ENCODE measurements at regions not wholly inside any gene's neighbourhood (a gene's known extent, or its start where the extent isn't known, plus 50 kb on each side); places are given as distances from the start of the nearest gene placed in this dataset.

DNA sequence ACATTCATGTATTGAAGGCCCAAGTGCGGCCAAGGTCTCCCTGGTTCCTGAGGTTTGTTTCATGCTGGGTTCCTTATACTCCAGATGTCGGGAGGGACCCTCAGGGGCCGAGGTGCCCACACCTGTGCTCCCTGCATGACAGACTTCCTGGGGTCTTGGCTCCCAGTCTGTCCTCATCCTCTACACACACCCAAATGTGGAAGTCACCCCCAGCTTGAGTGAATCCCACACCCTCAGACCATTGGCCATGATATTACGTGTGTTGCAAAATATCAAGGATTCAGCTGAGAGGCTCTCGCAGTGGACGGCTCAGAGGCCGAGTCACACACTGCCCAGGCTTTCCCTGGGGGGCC lies 82.2 kb upstream of the DUSP22 start:
- Histone ChIP-seq H3K27me3 (ENCODE audit: control insufficient read depth, insufficient read depth, low read length) (no peaks in the 10 kb centered on the region; the same call in none of the 2 replicates), H3K27ac (ENCODE audit: low read length) (no peak overlapping the region), H3K9me3 (ENCODE audit: control insufficient read depth, insufficient read depth, low read depth, low read length) (no peaks in the 10 kb centered on the region), H3K4me1 (ENCODE audit: control insufficient read depth, insufficient read depth, low read length) (no peaks in the 10 kb centered on the region), H3K4me3 (ENCODE audit: low read depth in 2 of 2, low read length in 2 of 2) (no peak overlapping the region), H3K36me3 (ENCODE audit: control insufficient read depth, insufficient read depth, low read length) (no peaks in the 10 kb centered on the region)
- ChIA-PET CTCF (no interaction called here), POLR2A (no interaction called here)
- TF ChIP-seq POLR2AphosphoS5 (IDR thresholded peaks at IDR 0.05; ENCODE audit: low read depth, low read length) (no peak), SIN3A (IDR thresholded peaks at IDR 0.05; ENCODE audit: borderline replicate concordance, insufficient read depth, low read depth, low read length) (no peak), TCF7L2 (IDR thresholded peaks at IDR 0.05; ENCODE audit: low read depth, low read length) (no peak)
- ATAC-seq (no peak), DNase-seq (ENCODE audit: low read depth, low spot score) (no peak)
- BruUV-seq (replicated peaks) = no TSS peak
- in situ Hi-C loops (cut with HindIII; ENCODE audit: low pct_unique_long_range_greater_than_20kb, low sequenced_read_pairs) (no loop called here), intact Hi-C loops (cut with micrococcal nuclease; ENCODE audit: unreplicated experiment) (no loop called here)

DNA sequence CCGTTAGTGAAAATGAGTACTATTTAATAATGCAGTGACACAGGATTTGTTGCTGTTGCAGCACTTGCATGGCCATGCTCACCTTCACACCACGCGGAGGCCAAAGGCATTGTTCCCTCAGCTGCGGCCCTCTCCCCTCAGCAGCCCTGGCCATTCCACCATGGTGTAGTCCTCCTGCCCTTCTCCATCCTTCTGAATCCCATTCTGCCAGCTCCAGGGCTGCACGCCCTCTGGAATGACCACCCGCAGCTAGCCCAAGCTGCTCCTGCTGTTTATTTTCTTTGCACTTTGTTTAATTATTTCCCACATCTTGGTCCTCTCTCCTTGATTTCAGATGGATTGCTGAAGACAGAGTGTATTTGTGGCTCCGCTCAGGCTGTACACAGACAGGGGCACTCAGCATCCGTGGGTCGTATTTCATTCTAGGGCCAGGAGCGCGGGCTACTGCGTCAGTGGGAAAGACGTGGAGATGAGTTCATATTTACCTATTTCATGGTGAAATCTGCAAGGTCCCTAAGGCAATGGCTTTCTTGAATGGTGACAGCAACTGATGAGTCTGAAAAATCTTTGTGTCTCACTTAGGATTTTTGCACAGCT lies 81.4 kb upstream of the DUSP22 start:
- ChIA-PET CTCF (no interaction called here), POLR2A (no interaction called here)
- no TSS peak for BruUV-seq (replicated peaks)
- DNase-seq (ENCODE audit: low read depth, low spot score) (no peak), ATAC-seq (no peak)
- Histone ChIP-seq H3K9me3 (ENCODE audit: control insufficient read depth, insufficient read depth, low read depth, low read length) (no peaks in the 10 kb centered on the region), H3K4me1 (ENCODE audit: control insufficient read depth, insufficient read depth, low read length) (no peaks in the 10 kb centered on the region), H3K27me3 (ENCODE audit: control insufficient read depth, insufficient read depth, low read length) (no peaks in the 10 kb centered on the region; the same call in none of the 2 replicates), H3K36me3 (ENCODE audit: control insufficient read depth, insufficient read depth, low read length) (no peaks in the 10 kb centered on the region), H3K4me3 (ENCODE audit: low read depth in 2 of 2, low read length in 2 of 2) (no peak overlapping the region), H3K27ac (ENCODE audit: low read length) (no peak overlapping the region)
- in situ Hi-C loops (cut with HindIII; ENCODE audit: low pct_unique_long_range_greater_than_20kb, low sequenced_read_pairs) = no loop called here
- intact Hi-C loops (cut with micrococcal nuclease; ENCODE audit: unreplicated experiment) = no loop called here
- TF ChIP-seq SIN3A (IDR thresholded peaks at IDR 0.05; ENCODE audit: borderline replicate concordance, insufficient read depth, low read depth, low read length) = no peak
- TF ChIP-seq, protein P1, sequence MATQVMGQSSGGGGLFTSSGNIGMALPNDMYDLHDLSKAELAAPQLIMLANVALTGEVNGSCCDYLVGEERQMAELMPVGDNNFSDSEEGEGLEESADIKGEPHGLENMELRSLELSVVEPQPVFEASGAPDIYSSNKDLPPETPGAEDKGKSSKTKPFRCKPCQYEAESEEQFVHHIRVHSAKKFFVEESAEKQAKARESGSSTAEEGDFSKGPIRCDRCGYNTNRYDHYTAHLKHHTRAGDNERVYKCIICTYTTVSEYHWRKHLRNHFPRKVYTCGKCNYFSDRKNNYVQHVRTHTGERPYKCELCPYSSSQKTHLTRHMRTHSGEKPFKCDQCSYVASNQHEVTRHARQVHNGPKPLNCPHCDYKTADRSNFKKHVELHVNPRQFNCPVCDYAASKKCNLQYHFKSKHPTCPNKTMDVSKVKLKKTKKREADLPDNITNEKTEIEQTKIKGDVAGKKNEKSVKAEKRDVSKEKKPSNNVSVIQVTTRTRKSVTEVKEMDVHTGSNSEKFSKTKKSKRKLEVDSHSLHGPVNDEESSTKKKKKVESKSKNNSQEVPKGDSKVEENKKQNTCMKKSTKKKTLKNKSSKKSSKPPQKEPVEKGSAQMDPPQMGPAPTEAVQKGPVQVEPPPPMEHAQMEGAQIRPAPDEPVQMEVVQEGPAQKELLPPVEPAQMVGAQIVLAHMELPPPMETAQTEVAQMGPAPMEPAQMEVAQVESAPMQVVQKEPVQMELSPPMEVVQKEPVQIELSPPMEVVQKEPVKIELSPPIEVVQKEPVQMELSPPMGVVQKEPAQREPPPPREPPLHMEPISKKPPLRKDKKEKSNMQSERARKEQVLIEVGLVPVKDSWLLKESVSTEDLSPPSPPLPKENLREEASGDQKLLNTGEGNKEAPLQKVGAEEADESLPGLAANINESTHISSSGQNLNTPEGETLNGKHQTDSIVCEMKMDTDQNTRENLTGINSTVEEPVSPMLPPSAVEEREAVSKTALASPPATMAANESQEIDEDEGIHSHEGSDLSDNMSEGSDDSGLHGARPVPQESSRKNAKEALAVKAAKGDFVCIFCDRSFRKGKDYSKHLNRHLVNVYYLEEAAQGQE (IDR thresholded peaks at IDR 0.05; ENCODE audit: insufficient read depth in 1 of 2, low read depth in 2 of 2, low read length in 1 of 2) = no peak
- TF ChIP-seq CTCF (IDR thresholded peaks at IDR 0.05) = no peak
- TF ChIP-seq POLR2AphosphoS5 (IDR thresholded peaks at IDR 0.05; ENCODE audit: low read depth, low read length) = no peak
- TF ChIP-seq TCF7L2 (IDR thresholded peaks at IDR 0.05; ENCODE audit: low read depth, low read length) = no peak

- Histone ChIP-seq H3K4me1 (ENCODE audit: control insufficient read depth, insufficient read depth, low read length) (no peaks in the 10 kb centered on the region), H3K36me3 (ENCODE audit: control insufficient read depth, insufficient read depth, low read length) (no peaks in the 10 kb centered on the region), H3K27me3 (ENCODE audit: control insufficient read depth, insufficient read depth, low read length) (no peaks in the 10 kb centered on the region; the same call in none of the 2 replicates), H3K9me3 (ENCODE audit: control insufficient read depth, insufficient read depth, low read depth, low read length) (no peaks in the 10 kb centered on the region), H3K27ac (ENCODE audit: low read length) (no peak overlapping the region), H3K4me3 (ENCODE audit: low read depth in 2 of 2, low read length in 2 of 2) (no peak overlapping the region)
- ChIA-PET CTCF (interaction anchor here (0.5 kb wide), 1 partner anchor 442 kb away, joined by 4 read pairs; no protein-coding TSS in a partner anchor), POLR2A (no interaction called here)
- BruUV-seq (replicated peaks) = no TSS peak
- intact Hi-C loops (cut with micrococcal nuclease; ENCODE audit: unreplicated experiment) (no loop called here), in situ Hi-C loops (cut with HindIII; ENCODE audit: low pct_unique_long_range_greater_than_20kb, low sequenced_read_pairs) (no loop called here)
- no peak; the same call in 1 of the 2 replicates for ATAC-seq
- no peak for TF ChIP-seq POLR2AphosphoS5 (IDR thresholded peaks at IDR 0.05; ENCODE audit: low read depth, low read length)
- TF ChIP-seq TCF7L2 (IDR thresholded peaks at IDR 0.05; ENCODE audit: low read depth, low read length) = no peak
- no peak for DNase-seq (ENCODE audit: low read depth, low spot score)
Observed at GRCh38 chr6:211871-212497, 80.3 kb upstream of the DUSP22 start.

Measured in Panc1 (cell line).